Activated CD4-positive, alpha-beta T cell treated with anti-CD3 and anti-CD28 coated beads for 36 hours (primary cell): ENCODE measurements at regions not wholly inside any gene's neighbourhood (a gene's known extent, or its start where the extent isn't known, plus 50 kb on each side); places are given as distances from the start of the nearest gene placed in this dataset.

Experiments
- ATAC-seq: fragments of 200-7000 bp; cut with Tn5 transposase; one replicate; pipeline ENCODE4 v1.10.0; 2021; ENCODE audit warnings: mild to moderate bottlenecking, moderate library complexity
- CTCF ChIA-PET: fragments of 350-600 bp; sonication (Branson Sonifier 250); formaldehyde crosslinking; loops from one replicate; lab custom pipeline; 2021; ENCODE audit warnings: antibody characterized with exemption; lab: Charles Lee
- POLR2A ChIA-PET: fragments of 350-600 bp; sonication (Branson Sonifier 250); formaldehyde crosslinking; loops from one replicate; lab custom pipeline; 2021; ENCODE audit warnings: antibody characterized with exemption, inconsistent platforms; lab: Charles Lee
- DNase-seq: peaks from one replicate; pipeline ENCODE4 v3.0.0-alpha.2; 2020
- H3K27ac Mint-ChIP-seq: one replicate; pipeline ENCODE4 v1.8.0; 2021; ENCODE audit warnings: mixed read lengths
- H3K27me3 Mint-ChIP-seq: one replicate; pipeline ENCODE4 v1.8.0; 2021; ENCODE audit warnings: mixed read lengths
- H3K36me3 Mint-ChIP-seq: one replicate; pipeline ENCODE4 v1.8.0; 2021; ENCODE audit warnings: low read depth, mixed read lengths
- H3K4me1 Mint-ChIP-seq: one replicate; pipeline ENCODE4 v1.8.0; 2021; ENCODE audit warnings: mixed read lengths
- H3K4me3 Mint-ChIP-seq: one replicate; pipeline ENCODE4 v1.8.0; 2021; ENCODE audit warnings: mild to moderate bottlenecking, moderate library complexity, mixed read lengths
- H3K9me3 Mint-ChIP-seq: one replicate; pipeline ENCODE4 v1.8.0; 2021; ENCODE audit warnings: low read depth, mixed read lengths
- intact Hi-C, 2 experiments: fragments of 100-400 bp; cut with DNase I in 1 of 2; cut with micrococcal nuclease in 1 of 2; formaldehyde crosslinking; loops; one replicate each; pipeline versions ENCODE4 v1.14.2 to v1.15.1; 2022 to 2024; cut with DNase I, micrococcal nuclease

- intact Hi-C loops: no loop called here
- ATAC-seq: no peak
- no peaks in the 10 kb centered on the region for H3K36me3 Mint-ChIP-seq
- no peaks in the 10 kb centered on the region for H3K4me1 Mint-ChIP-seq
- ChIA-PET CTCF (interaction anchor here (0.6 to 1.3 kb wide), 3 partner anchors 26 to 1687 kb away, joined by 3 to 4 read pairs (median 3); no protein-coding TSS in a partner anchor), POLR2A (no interaction called here)
- DNase-seq: no peak
- peaks cover 2% of the 10 kb centered on the region for H3K27me3 Mint-ChIP-seq
- H3K27ac Mint-ChIP-seq: no peak overlapping the region
- H3K9me3 Mint-ChIP-seq: no peaks in the 10 kb centered on the region
- no peak overlapping the region for H3K4me3 Mint-ChIP-seq
These were observed 310.7 kb upstream of the NCAM1 start for GRCh38 chr11:112650527-112650926.

GRCh38 chr11:112651386-112651785 lies 309.8 kb upstream of the NCAM1 start:
- Mint-ChIP-seq H3K27ac (no peak overlapping the region), H3K4me3 (no peak overlapping the region), H3K4me1 (no peaks in the 10 kb centered on the region), H3K9me3 (no peaks in the 10 kb centered on the region), H3K27me3 (peaks cover 4% of the 10 kb centered on the region), H3K36me3 (no peaks in the 10 kb centered on the region)
- no peak for DNase-seq
- POLR2A ChIA-PET: no interaction called here
- CTCF ChIA-PET: interaction anchor here (0.5 kb wide), 1 partner anchor 25 kb away, joined by 3 read pairs; no protein-coding TSS in a partner anchor
- intact Hi-C loops: no loop called here
- ATAC-seq: no peak

GRCh38 chr11:112652786-112653390 lies 308.3 kb upstream of the NCAM1 start:
- ATAC-seq: no peak
- H3K27ac Mint-ChIP-seq: no peak overlapping the region
- no peaks in the 10 kb centered on the region for H3K36me3 Mint-ChIP-seq
- intact Hi-C loops: no loop called here
- POLR2A ChIA-PET: no interaction called here
- no peak overlapping the region for H3K4me3 Mint-ChIP-seq
- H3K4me1 Mint-ChIP-seq: no peaks in the 10 kb centered on the region
- H3K27me3 Mint-ChIP-seq: peaks cover 2% of the 10 kb centered on the region
- CTCF ChIA-PET: no interaction called here
- no peaks in the 10 kb centered on the region for H3K9me3 Mint-ChIP-seq
- DNase-seq: no peak

GRCh38 chr11:112655371-112655770 lies 305.8 kb upstream of the NCAM1 start:
- H3K27me3 Mint-ChIP-seq: peaks cover 2% of the 10 kb centered on the region
- no peaks in the 10 kb centered on the region for H3K36me3 Mint-ChIP-seq
- ATAC-seq (no peak), DNase-seq (no peak)
- ChIA-PET CTCF (no interaction called here), POLR2A (no interaction called here)
- no peaks in the 10 kb centered on the region for H3K4me1 Mint-ChIP-seq
- H3K4me3 Mint-ChIP-seq: no peak overlapping the region
- no peak overlapping the region for H3K27ac Mint-ChIP-seq
- H3K9me3 Mint-ChIP-seq: no peaks in the 10 kb centered on the region
- intact Hi-C loops: no loop called here

GRCh38 chr11:112656772-112657428 lies 304.3 kb upstream of the NCAM1 start:
- H3K36me3 Mint-ChIP-seq: no peaks in the 10 kb centered on the region
- H3K4me1 Mint-ChIP-seq: no peaks in the 10 kb centered on the region
- no peak for DNase-seq
- ATAC-seq: no peak
- POLR2A ChIA-PET: no interaction called here
- intact Hi-C loops: no loop called here
- H3K27me3 Mint-ChIP-seq: peaks cover 2% of the 10 kb centered on the region
- CTCF ChIA-PET: interaction anchor here (0.6 kb wide), 1 partner anchor 11 kb away, joined by 3 read pairs; no protein-coding TSS in a partner anchor
- no peak overlapping the region for H3K27ac Mint-ChIP-seq
- H3K9me3 Mint-ChIP-seq: no peaks in the 10 kb centered on the region
- no peak overlapping the region for H3K4me3 Mint-ChIP-seq

GRCh38 chr11:112658431-112658878 lies 302.8 kb upstream of the NCAM1 start:
- ATAC-seq (no peak), DNase-seq (no peak)
- H3K27me3 Mint-ChIP-seq: peaks cover 2% of the 10 kb centered on the region
- no peak overlapping the region for H3K27ac Mint-ChIP-seq
- intact Hi-C loops: no loop called here
- H3K4me1 Mint-ChIP-seq: no peaks in the 10 kb centered on the region
- ChIA-PET CTCF (no interaction called here), POLR2A (no interaction called here)
- no peak overlapping the region for H3K4me3 Mint-ChIP-seq
- H3K36me3 Mint-ChIP-seq: no peaks in the 10 kb centered on the region
- no peaks in the 10 kb centered on the region for H3K9me3 Mint-ChIP-seq

- no peak for DNase-seq
- Mint-ChIP-seq H3K4me3 (no peak overlapping the region), H3K36me3 (no peaks in the 10 kb centered on the region), H3K27me3 (peaks cover 2% of the 10 kb centered on the region), H3K27ac (no peak overlapping the region), H3K9me3 (no peaks in the 10 kb centered on the region), H3K4me1 (no peaks in the 10 kb centered on the region)
- intact Hi-C loops: no loop called here
- CTCF ChIA-PET: no interaction called here
- no peak for ATAC-seq
- POLR2A ChIA-PET: no interaction called here
These were observed 300.1 kb upstream of the NCAM1 start for GRCh38 chr11:112661146-112661545.

- Mint-ChIP-seq H3K4me3 (no peak overlapping the region), H3K4me1 (no peaks in the 10 kb centered on the region), H3K36me3 (no peaks in the 10 kb centered on the region), H3K27me3 (no peaks in the 10 kb centered on the region), H3K27ac (no peak overlapping the region), H3K9me3 (no peaks in the 10 kb centered on the region)
- ATAC-seq (no peak), DNase-seq (no peak)
- intact Hi-C loops: no loop called here
- CTCF ChIA-PET: no interaction called here
- POLR2A ChIA-PET: no interaction called here
These were observed 299.6 kb upstream of the NCAM1 start for GRCh38 chr11:112661571-112661970.

GRCh38 chr11:112662554-112662953 lies 298.7 kb upstream of the NCAM1 start:
- Mint-ChIP-seq H3K4me1 (no peaks in the 10 kb centered on the region), H3K27me3 (no peaks in the 10 kb centered on the region), H3K36me3 (no peaks in the 10 kb centered on the region), H3K27ac (no peak overlapping the region), H3K9me3 (no peaks in the 10 kb centered on the region), H3K4me3 (no peak overlapping the region)
- CTCF ChIA-PET: no interaction called here
- ATAC-seq (no peak), DNase-seq (no peak)
- intact Hi-C loops: no loop called here
- POLR2A ChIA-PET: no interaction called here

- intact Hi-C loops: no loop called here
- no peak overlapping the region for H3K4me3 Mint-ChIP-seq
- no peaks in the 10 kb centered on the region for H3K27me3 Mint-ChIP-seq
- DNase-seq (no peak), ATAC-seq (no peak)
- H3K27ac Mint-ChIP-seq: no peak overlapping the region
- no peaks in the 10 kb centered on the region for H3K4me1 Mint-ChIP-seq
- CTCF ChIA-PET: no interaction called here
- POLR2A ChIA-PET: no interaction called here
- no peaks in the 10 kb centered on the region for H3K9me3 Mint-ChIP-seq
- H3K36me3 Mint-ChIP-seq: no peaks in the 10 kb centered on the region
These were observed 297.1 kb upstream of the NCAM1 start for GRCh38 chr11:112663947-112664634.

- no peaks in the 10 kb centered on the region for H3K9me3 Mint-ChIP-seq
- intact Hi-C loops: no loop called here
- H3K36me3 Mint-ChIP-seq: no peaks in the 10 kb centered on the region
- ChIA-PET CTCF (no interaction called here), POLR2A (no interaction called here)
- DNase-seq (no peak), ATAC-seq (no peak)
- no peak overlapping the region for H3K27ac Mint-ChIP-seq
- H3K4me1 Mint-ChIP-seq: no peaks in the 10 kb centered on the region
- no peaks in the 10 kb centered on the region for H3K27me3 Mint-ChIP-seq
- H3K4me3 Mint-ChIP-seq: no peak overlapping the region
These were observed 295.9 kb upstream of the NCAM1 start for GRCh38 chr11:112665291-112665690.

GRCh38 chr11:112666253-112666652 lies 295.0 kb upstream of the NCAM1 start:
- Mint-ChIP-seq H3K4me3 (no peak overlapping the region), H3K4me1 (no peaks in the 10 kb centered on the region)
- intact Hi-C loops: no loop called here

More at GRCh38 chr11:112666253-112666652, 295.0 kb upstream of the NCAM1 start:
- Mint-ChIP-seq H3K27ac (no peak overlapping the region), H3K27me3 (no peaks in the 10 kb centered on the region), H3K9me3 (no peaks in the 10 kb centered on the region), H3K36me3 (no peaks in the 10 kb centered on the region)
- ChIA-PET CTCF (interaction anchor here (0.6 kb wide), 1 partner anchor 435 kb away, joined by 3 read pairs; no protein-coding TSS in a partner anchor), POLR2A (no interaction called here)
- DNase-seq (no peak), ATAC-seq (no peak)
